Peyer's patch (tissue), 4 donors: ENCODE measurements at regions not wholly inside any gene's neighbourhood (a gene's known extent, or its start where the extent isn't known, plus 50 kb on each side); places are given as distances from the start of the nearest gene placed in this dataset.

Experiments
- POLR2A ChIP-seq, 2 donors: fragments of 450-650 bp; IDR thresholded peaks; one replicate each; pipeline ENCODE4 v1.5.1; 2017; ENCODE audit warnings: antibody characterized with exemption in 2 of 2, mild to moderate bottlenecking in 2 of 2, moderate library complexity in 2 of 2
- TF ChIP-seq, protein P1 (sequence below), 6 experiments: fragments of 450-650 bp in 4 of 6; fragments of 200-600 bp in 2 of 6; sonication (generic) in 1 of 6; IDR thresholded peaks; one replicate each; pipeline ENCODE4 v1.5.1; 2017 to 2019; ENCODE audit warnings: antibody characterized with exemption in 6 of 6, mild to moderate bottlenecking in 3 of 6, moderate library complexity in 1 of 6

DNA sequence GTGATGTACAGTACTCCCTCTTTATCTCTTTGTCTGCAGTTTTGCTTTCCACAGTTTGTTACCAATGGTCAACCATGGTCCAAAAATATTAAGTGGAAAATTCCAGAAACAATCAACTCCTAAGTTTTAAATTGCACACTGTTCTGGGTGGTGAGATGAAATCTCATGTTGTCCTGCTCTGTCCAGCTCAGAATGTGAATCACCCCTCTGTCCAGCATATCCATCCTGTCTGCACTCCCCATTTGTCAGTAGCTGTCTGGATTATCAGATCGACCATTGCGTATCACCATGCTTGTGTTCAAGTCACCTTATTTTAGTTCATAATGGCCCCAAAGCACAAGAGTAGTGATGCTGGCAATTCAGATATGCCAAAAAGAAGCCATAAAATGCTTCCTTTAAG lies 118.2 kb upstream of the PDE4B start:
- TF ChIP-seq, protein P1, sequence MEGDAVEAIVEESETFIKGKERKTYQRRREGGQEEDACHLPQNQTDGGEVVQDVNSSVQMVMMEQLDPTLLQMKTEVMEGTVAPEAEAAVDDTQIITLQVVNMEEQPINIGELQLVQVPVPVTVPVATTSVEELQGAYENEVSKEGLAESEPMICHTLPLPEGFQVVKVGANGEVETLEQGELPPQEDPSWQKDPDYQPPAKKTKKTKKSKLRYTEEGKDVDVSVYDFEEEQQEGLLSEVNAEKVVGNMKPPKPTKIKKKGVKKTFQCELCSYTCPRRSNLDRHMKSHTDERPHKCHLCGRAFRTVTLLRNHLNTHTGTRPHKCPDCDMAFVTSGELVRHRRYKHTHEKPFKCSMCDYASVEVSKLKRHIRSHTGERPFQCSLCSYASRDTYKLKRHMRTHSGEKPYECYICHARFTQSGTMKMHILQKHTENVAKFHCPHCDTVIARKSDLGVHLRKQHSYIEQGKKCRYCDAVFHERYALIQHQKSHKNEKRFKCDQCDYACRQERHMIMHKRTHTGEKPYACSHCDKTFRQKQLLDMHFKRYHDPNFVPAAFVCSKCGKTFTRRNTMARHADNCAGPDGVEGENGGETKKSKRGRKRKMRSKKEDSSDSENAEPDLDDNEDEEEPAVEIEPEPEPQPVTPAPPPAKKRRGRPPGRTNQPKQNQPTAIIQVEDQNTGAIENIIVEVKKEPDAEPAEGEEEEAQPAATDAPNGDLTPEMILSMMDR (IDR thresholded peaks at IDR 0.05): no peak
- TF ChIP-seq POLR2A (IDR thresholded peaks at IDR 0.05): no peak
